KMS-11 (cell line): ENCODE measurements at regions not wholly inside any gene's neighbourhood (a gene's known extent, or its start where the extent isn't known, plus 50 kb on each side); places are given as distances from the start of the nearest gene placed in this dataset.

Source experiments
- H2AFZ ChIP-seq: fragments of 200-600 bp; sonication (generic); 2 replicates; pipeline ENCODE4 v1.6.1; 2016; ENCODE audit warnings: antibody characterized with exemption, mixed run types, low read depth
- H3K27ac ChIP-seq: fragments of 200-600 bp; sonication (generic); 2 replicates; pipeline ENCODE4 v1.6.1; 2016; ENCODE audit warnings: mild to moderate bottlenecking, mixed run types
- H3K27me3 ChIP-seq: fragments of 200-600 bp; sonication (generic); 2 replicates; pipeline ENCODE4 v1.6.1; 2017; ENCODE audit warnings: mild to moderate bottlenecking, low read depth, mixed run types, moderate library complexity; ENCODE audit not compliant: insufficient read depth
- H3K36me3 ChIP-seq: fragments of 200-600 bp; sonication (generic); 2 replicates; pipeline ENCODE4 v1.6.1; 2017; ENCODE audit warnings: mild to moderate bottlenecking, mixed run types; ENCODE audit not compliant: insufficient read depth
- H3K4me1 ChIP-seq: fragments of 200-600 bp; sonication (generic); 2 replicates; pipeline ENCODE4 v1.6.1; 2016; ENCODE audit warnings: mild to moderate bottlenecking, low read depth, mixed run types; ENCODE audit not compliant: poor library complexity, severe bottlenecking
- H3K4me2 ChIP-seq: fragments of 200-600 bp; sonication (generic); 2 replicates; pipeline ENCODE4 v1.7.0; 2016; ENCODE audit warnings: mild to moderate bottlenecking, mixed run types
- H3K4me3 ChIP-seq: fragments of 200-600 bp; sonication (generic); IDR thresholded peaks from 2 replicates; pipeline ENCODE4 v1.6.1; 2017; ENCODE audit warnings: low read depth, low read length, mixed read lengths; ENCODE audit not compliant: insufficient read depth
- H3K79me2 ChIP-seq: fragments of 200-600 bp; sonication (generic); 2 replicates; pipeline ENCODE4 v1.6.1; 2016; ENCODE audit warnings: low read depth, mixed run types; ENCODE audit not compliant: insufficient read depth
- H3K9ac ChIP-seq: fragments of 200-600 bp; sonication (generic); 2 replicates; pipeline ENCODE4 v1.6.1; 2016; ENCODE audit warnings: mild to moderate bottlenecking, mixed run types
- H4K20me1 ChIP-seq: fragments of 200-600 bp; sonication (generic); 2 replicates; pipeline ENCODE4 v1.6.1; 2016; ENCODE audit warnings: mild to moderate bottlenecking, mixed run types; ENCODE audit not compliant: insufficient read depth
- TF ChIP-seq, protein P1 (sequence below): fragments of 200-600 bp; sonication (generic); conservative IDR thresholded peaks from 2 replicates; pipeline ENCODE4 v1.6.1; 2017; ENCODE audit warnings: low read depth, mild to moderate bottlenecking, antibody characterized with exemption, low read length, moderate library complexity, mixed read lengths

DNA sequence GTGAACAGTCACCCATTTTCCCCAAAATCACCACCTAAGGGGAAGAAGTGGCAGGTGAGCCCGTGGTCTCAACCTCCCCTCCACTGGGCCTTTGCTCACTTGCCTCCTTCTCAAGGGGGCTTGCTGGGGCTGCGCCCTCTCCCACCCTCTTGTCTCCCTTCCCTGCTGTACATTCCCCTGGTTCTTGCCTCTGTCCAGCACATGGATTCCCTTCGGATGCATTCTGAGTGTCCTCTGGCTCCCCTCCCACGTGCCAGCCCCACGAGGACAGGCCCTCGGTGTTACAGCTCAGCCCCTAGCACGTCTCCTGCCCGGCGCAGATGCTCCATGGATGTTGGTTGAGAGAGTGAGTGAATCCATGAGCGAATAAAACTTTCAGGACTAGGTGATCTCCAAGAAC lies 367.8 kb upstream of the SULF2 start:
- Histone ChIP-seq H3K9ac (no peak overlapping the region), H3K4me2 (no peak overlapping the region), H2AFZ (no peak overlapping the region), H4K20me1 (no peaks in the 10 kb centered on the region), H3K36me3 (no peaks in the 10 kb centered on the region), H3K4me3 (no peak overlapping the region), H3K4me1 (no peaks in the 10 kb centered on the region), H3K79me2 (no peaks in the 10 kb centered on the region), H3K27me3 (peaks cover 14% of the 10 kb centered on the region; the same call in 1 of the 2 replicates), H3K27ac (no peak overlapping the region)
- TF ChIP-seq, protein P1, sequence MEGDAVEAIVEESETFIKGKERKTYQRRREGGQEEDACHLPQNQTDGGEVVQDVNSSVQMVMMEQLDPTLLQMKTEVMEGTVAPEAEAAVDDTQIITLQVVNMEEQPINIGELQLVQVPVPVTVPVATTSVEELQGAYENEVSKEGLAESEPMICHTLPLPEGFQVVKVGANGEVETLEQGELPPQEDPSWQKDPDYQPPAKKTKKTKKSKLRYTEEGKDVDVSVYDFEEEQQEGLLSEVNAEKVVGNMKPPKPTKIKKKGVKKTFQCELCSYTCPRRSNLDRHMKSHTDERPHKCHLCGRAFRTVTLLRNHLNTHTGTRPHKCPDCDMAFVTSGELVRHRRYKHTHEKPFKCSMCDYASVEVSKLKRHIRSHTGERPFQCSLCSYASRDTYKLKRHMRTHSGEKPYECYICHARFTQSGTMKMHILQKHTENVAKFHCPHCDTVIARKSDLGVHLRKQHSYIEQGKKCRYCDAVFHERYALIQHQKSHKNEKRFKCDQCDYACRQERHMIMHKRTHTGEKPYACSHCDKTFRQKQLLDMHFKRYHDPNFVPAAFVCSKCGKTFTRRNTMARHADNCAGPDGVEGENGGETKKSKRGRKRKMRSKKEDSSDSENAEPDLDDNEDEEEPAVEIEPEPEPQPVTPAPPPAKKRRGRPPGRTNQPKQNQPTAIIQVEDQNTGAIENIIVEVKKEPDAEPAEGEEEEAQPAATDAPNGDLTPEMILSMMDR = no peak

DNA sequence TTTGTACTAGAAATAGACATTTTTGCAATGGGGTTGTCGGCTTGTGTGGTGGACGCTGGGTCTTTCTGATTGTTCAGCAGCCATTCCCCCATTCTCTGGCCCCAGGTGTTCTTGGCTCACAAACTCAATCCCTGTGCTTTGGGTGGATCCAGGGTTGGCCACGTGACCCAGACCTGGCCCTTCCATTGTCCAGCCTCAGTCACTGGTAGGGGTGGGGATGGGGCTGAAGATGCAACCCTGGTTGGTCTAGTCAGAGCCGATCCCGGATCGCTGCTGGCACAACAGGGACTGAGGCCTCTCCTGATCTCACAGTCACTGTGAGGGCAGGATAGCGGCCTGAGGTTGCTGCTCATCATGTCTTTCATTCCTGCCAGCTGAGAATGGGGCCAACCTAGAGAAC lies 365.3 kb upstream of the SULF2 start:
- no peak overlapping the region for H3K27ac ChIP-seq
- H3K4me3 ChIP-seq = no peak overlapping the region
- H3K9ac ChIP-seq = no peak overlapping the region
- no peaks in the 10 kb centered on the region for H3K4me1 ChIP-seq
- H3K79me2 ChIP-seq = no peaks in the 10 kb centered on the region
- H2AFZ ChIP-seq = no peak overlapping the region
- TF ChIP-seq, protein P1 = no peak
- no peak overlapping the region for H3K4me2 ChIP-seq
- no peaks in the 10 kb centered on the region for H4K20me1 ChIP-seq
- no peaks in the 10 kb centered on the region for H3K36me3 ChIP-seq
- peaks cover 29% of the 10 kb centered on the region; the same call in 1 of the 2 replicates for H3K27me3 ChIP-seq

DNA sequence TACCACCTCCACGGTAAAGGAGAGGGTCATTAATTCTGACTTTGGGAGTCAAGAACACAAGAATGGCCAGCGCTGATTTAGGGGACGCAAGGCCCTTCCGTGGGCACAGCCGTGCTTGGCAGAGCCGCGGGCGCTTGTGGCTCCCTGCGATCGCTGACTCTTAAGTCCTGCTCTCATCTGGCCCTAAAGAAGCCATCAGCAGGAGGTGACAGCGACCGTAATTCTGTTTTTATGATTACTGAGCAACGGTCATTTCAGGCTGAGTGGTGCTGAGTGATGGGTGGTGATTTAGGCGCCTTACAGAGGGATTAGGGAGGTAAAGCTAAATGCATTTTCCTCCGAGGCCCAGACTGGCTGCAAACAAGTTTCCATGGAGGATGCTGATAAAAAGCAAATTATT lies 364.6 kb upstream of the SULF2 start:
- Histone ChIP-seq H3K27me3 (peaks cover 29% of the 10 kb centered on the region; the same call in 1 of the 2 replicates), H3K4me1 (no peaks in the 10 kb centered on the region), H4K20me1 (no peaks in the 10 kb centered on the region), H3K4me3 (no peak overlapping the region), H3K79me2 (no peaks in the 10 kb centered on the region), H3K9ac (no peak overlapping the region), H3K36me3 (no peaks in the 10 kb centered on the region), H2AFZ (no peak overlapping the region), H3K27ac (no peak overlapping the region), H3K4me2 (no peak overlapping the region)
- TF ChIP-seq, protein P1 = no peak

DNA sequence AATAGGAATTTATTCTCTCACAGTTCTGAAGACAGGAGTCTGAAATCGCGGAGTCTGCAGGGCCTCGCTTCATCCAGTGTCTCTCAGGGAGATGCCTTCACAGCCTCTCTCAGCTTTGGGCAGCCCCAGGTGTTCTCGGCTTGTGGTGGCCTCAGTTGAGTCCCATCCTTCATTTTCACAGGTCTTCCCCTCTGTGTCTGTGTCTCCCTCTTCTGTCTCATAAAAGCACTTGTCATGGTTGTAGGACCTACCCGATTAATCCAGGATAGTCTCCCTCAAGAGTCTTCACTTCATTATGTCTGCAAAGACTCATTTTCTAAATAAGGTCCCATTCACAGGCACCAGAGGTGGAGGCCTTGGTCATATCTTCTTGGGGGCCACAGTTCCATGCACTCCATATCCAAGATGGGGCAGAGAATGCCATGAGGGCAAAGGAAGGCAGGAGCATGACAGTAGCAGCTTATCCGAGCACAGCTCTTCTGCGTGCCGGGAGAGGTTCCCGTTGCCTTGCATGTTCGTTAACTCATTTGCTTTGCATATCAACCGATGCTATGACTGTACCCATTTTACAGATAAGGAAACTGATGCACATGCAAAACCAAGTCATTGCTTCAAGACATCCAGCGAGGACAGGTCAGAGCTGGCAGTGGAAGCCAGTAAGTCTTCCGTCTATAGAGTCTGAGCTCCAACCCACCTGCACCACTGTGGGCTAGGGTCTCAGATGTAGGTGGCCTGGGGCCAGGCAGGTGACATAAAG lies 363.8 kb upstream of the SULF2 start:
- Histone ChIP-seq H3K4me1 (no peaks in the 10 kb centered on the region), H3K79me2 (no peaks in the 10 kb centered on the region), H3K4me3 (no peak overlapping the region), H3K9ac (no peak overlapping the region), H3K36me3 (no peaks in the 10 kb centered on the region), H3K27ac (no peak overlapping the region), H2AFZ (no peak overlapping the region), H3K4me2 (no peak overlapping the region), H3K27me3 (peaks cover 28% of the 10 kb centered on the region; the same call in 1 of the 2 replicates), H4K20me1 (no peaks in the 10 kb centered on the region)
- TF ChIP-seq, protein P1 = no peak
